ENCODE measurements at regions not wholly inside any gene's neighbourhood (a gene's known extent, or its start where the extent isn't known, plus 50 kb on each side); places are given as distances from the start of the nearest gene placed in this dataset.

DNA sequence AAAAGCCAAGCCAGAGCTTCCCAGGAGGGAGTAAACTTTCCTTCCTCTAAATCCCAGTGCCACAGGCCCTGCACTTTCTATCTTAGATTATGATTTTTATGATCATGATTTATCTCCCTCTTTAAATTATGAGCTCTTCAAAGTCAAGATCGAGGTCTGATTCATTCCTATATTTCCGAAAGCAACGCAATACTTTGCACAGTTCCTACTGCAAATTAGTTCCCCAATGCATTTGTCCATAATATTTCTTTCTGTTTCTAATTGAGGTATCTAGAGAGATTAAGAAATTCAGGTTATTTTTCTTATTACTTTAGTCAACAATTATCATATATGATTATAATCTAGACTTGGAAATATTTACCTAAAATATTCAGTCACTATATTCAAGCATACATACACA, 173.1 kb upstream of the LPP start:
- no peak for DNase-seq

DNA sequence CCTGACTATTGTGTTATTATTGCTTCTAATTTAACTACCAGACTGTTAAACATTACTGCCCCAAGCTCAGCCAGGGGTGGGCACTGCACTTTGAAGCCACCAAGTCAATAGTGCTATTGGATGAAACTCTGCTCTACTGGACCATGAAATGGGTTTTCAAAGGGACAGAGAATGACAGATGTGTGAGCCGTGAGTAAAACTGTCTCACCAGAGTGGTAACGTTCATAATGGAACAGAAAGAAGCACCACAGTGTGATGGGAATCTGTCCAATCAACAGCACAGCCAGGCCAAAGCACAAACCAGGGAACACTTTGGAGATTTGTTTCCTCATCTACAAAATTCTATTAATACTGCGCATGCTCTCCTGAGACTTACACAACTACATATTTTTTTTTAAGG, 171.8 kb upstream of the LPP start:
- DNase-seq, result no peak

DNA sequence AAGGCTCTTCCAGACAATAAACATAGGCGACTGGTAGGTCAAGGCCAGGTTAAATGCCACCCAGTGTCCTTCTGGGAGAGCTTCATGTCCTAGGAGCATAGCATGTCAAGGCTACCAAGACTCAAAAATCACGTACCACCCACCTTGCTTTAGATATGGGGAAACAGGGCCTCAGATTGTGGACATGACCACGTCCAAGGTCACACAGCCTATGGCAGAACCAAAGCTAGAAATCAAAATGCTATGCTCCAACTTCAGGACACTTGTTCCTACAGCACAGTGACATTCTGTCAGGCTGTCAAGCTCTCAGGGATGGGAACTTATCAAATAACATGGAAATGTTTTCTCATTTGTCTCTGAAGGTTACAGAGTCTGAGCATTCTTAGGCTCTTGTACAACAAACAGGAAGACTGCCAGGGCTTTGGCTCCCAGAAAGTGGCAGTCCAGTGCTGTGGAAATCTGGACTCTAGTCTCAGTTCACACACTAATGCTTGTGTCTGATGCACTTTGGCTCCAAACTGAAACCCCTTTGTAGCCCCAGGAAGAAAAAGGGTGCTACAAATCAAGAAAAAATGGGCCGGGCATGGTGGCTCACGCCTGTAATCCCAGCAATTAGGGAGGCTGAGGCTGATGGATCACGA, 170.4 kb upstream of the LPP start:
- DNase-seq, result no peak

DNA sequence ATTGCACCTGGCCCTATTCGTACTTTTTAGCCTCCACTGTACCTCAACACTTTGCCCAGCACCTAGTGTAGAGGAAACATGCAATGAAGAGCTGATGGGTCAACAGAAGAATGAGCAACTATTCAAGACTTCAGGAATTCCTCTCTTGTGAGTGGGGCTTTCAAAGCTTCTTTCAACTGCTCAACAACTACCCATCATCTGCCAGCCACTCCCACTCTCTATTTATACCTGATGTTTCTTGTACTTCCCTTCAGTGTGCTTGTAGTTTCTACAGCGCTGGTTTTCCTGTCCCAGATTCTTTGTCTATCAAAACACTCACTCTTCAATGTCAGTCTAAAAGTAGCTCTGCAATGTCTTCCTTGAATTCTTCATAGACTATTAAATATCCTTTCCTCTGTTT, 168.3 kb upstream of the LPP start:
- DNase-seq, result no peak

DNA sequence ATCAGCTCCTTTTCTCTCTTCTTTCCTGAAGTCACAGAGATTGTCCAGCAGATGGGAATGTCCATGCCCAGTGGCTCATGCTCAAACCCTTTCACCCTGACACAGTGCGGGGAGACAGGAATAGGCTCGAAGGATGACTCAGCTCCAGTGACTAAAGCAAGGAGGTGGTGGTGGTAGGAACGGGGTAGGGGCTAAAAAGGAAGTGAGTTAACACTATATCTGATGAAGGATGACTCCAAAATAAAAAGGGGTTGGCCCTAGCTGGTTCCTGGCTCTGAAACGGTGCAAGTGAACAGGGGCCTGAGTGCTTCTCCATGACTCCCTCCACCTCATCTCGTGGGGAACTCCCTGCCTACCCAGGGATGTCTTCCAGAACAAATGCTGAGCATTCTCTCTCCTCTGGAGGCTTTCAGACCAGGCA, 167.4 kb upstream of the LPP start:
- peak; percentile 49 to 50 for DNase-seq

DNA sequence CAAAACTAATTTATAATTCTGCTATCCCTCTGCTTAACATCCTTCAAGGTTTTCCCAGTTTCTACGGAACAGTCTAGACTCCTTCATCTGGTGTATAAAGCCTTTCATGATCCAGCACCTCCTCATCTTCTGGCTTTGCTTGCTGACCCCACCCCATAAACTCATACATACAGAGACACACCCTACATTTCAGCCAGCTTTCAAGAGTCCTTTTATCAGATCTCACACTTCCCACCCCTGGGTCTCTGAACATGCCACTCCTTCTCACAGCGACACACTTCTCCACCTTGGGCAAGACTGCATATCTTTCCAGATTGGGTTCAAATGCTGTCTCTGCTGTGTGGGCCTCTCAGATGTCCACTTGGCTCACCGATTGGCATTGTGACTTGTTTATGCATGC, 166.8 kb upstream of the LPP start:
- DNase-seq, result no peak

DNA sequence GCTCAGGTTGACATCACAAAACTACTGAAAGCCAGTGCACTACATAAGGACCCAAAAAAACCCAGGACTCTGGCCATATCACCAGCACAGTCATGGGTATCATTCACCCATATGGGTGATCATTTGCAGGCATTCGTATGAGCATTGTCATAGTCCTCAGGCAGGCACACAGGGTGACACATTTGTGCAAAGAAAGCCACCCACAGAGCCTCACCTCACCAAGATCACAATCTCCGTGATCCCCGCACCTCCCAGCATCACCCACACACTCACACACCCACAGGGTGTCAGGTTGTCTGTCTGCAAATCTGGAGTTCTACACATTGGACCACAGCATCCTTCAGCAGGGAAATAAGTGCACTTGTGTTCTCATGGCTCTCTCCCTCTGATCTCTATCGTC, 166.0 kb upstream of the LPP start:
- DNase-seq, result no peak

DNA sequence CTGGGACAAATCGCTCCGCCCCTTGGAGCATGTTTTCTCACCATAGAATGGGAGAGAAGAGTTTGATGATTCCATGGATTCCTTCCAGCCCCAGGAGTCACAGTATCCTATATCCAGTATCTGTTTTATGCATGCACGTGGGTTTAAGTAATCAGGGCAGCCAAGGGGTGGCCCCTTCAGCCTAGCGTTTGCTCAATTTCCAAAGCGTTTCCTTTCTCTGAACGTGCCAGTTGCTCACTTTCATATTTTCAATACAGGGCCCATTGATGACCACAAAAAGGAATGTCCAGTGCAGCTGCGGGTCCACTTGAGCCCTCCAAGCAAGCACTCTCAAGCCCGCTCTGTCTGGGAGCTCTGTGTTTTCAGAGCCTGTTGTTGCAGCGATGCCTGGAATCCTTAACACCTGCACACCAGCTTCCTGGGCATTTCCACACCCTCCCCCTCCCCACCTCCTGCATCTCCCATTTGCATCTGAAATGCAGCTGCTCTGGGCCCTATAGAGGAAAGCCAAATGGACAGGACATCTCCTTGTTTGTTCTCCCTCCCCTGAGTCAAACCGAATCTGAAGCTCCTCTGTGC, 164.3 kb upstream of the LPP start:
- no peak for DNase-seq

DNA sequence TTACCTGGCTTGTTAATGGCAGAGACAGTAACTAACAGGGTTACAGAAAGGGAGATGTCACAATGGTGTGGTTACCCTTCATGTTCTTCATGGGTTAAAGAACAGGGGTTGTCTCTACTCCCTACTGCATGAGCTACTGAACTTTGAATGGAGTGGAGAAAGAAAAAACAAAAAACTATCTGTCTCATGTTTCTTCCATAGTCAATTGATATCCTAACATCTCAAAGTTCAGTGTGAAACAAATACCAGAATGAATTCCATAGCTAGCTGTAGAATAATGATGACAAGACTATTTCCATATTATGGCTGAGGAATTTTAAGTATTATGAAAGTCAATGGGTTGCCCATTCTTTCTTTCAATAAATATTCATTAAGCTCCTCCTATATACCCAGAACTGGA, 161.3 kb upstream of the LPP start:
- DNase-seq, result no peak

DNA sequence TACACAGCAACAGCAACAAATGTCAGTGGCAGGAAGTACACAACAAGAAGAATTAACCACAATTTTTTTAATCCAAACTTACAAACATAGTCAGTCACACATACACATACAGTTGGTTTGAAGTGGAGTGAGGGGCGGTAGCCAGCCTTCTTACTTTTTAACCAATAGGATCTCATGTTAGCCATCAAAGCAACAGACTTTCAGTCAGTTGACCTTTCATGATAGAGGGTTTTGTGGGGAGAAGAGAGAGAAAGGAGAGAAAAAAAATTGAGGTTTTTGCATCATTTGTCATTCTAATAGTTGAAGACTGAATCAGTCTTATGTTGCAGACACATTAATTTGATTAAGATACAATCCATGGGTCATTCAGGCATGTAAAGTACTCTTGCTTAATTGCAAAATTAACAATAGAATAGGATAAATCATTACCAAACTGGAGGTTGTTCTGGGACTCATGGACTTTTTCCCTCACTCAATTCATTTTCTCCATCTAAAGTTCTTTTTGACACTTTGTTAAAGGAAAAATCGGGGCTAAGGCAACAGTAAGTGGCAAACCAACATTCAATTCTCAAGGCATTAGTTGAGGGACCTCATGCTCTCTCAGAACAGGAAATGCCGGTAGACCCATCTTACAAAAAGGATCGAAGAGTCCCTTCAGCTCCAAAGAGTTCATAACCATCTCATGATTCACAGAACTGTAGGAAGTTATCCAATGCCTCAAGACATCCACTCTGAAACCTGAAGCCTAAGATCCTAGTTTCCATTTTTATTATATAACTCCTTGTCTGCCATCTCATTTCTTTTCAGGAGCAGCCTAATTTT, 159.5 kb upstream of the LPP start:
- no peak for DNase-seq

DNA sequence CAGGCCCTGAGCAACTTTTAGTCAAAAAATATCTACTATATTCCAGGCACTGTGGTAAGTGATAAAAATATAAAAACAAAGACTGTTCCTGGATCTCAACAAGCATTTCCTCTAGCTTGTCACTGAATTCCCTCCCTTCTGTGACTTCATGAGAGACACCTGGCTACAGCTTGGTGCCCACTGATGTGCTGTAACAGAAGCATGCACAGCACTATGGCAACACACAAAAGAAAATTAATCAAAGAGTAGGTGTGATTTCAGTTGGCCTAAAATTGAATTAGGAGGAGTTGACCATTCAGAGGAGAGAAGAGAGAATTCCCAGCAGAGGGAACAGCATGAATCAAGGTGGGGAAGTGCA, 158.9 kb upstream of the LPP start:
- DNase-seq, result no peak

DNA sequence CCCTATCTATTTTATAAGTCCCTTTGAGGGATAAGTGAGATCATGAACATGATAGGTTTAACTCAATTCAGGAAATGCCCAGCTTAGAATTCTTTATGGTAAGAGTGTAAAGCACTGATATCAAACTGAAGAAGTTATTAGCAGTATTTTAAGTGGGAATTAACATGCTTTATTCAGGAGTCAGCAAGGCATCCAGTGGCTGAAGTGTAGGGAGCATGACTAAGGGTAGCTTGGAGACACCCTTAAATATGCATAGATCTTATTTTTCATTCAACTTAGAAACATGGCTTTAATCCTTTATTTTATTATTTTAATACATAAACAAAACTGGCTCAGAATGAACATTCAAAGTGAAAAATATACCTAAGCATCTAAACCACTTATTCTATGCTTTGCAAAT, 158.3 kb upstream of the LPP start:
- DNase-seq, result no peak

DNA sequence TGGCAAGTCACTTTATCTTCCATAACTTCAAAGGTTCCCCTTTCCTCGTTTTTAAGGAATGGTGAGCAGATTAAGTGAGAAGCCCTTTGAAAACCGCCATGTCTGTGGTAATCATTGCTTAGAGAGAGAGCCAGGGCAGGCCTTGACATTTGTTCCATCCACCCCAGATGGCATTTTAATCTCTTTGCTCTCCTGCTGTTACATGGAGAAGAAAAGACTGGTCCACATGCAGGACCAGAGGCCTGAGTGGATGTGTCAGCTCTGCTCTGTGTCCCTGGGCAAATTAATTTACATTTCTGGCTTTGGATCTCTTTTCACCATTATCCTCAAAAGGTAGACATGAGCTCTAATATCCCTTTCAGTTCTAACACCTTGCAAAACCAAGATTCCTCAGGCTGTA, 157.3 kb upstream of the LPP start:
- no peak for DNase-seq

DNA sequence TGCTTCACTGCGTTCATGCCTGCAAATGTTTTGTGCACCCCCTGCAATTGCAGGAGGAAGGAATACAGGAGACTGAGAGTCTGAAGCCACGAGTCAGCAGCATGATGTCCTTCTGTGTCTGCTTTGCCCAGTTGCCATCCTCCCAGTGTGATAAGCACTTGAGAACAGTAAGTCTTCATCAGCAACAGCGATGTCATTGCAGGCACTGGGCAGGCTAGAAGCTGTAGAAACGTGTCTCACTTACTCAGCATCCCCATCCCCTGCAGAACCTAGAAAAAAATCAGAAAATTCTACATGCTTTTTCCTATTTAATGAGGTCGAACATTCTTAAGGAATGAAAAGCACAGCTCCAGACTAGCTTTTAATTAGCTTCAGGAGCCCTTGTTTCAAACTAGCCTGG, 156.5 kb upstream of the LPP start:
- no peak for DNase-seq

DNA sequence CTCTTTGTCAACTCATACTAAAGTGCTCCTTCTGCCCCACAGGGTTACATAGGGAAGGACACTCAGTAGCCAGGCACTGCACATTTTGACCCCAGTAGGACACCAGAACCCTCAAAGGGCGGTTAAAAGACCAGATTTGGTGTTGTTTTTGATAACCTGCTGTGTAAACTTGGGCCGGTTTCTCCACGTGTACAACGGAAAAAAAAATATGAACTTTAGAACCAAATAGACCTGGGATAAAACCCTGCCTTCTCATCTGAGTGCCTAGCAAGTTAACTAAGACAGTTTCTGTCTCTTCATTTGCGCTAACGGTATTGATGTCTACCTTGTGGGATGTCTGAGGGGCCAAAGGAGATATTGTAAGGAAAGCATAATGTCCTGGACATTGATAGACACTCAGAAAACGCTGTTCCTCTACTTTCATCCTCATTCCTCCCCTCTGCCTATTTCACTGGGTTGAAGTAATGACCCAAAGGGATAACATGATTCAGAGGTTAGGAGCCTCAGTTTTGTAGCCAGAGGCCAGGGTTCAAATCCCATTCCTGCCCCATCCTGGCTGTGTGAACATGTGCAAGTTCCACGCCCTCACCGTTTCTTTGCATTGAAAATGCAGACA, 155.9 kb upstream of the LPP start:
- no peak for DNase-seq

DNA sequence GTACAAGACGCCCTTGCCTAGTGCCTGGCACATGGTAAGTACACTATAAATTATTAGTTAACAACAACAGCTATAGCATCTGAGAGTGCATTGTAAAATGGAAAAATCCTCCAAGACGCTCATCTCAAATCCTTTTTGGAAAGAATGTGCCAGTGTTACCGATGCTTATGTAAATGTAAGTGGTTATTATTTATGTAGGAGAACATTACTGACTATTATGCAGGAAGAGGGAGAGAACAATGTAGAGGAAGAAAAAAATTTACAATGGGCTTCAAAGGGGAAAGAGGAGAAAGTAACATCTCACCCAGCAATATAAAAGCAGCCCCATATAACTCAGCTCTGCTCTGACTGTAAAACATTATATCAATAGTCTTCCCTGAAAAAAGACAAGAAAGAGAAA, 155.3 kb upstream of the LPP start:
- DNase-seq, result no peak

DNA sequence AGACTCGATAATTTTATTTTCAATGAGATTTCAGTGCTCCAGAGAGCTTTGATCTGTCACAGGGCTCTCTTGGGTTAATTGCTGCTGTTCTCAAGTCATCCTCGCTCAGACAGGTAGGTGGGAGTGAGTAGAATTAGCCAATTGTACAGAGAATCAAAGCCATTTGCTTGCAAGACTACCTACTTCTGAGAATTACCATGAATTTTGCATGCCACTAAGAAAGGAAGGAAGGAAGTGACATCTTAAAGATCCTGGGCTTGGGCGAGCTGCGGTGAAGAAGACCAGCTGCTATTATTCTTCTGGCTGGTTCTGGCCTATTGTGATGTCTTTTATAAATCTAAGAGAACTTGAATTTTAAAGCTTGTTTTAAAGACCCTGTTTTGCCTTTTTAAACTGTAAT, 154.1 kb upstream of the LPP start:
- DNase-seq, result no peak

DNA sequence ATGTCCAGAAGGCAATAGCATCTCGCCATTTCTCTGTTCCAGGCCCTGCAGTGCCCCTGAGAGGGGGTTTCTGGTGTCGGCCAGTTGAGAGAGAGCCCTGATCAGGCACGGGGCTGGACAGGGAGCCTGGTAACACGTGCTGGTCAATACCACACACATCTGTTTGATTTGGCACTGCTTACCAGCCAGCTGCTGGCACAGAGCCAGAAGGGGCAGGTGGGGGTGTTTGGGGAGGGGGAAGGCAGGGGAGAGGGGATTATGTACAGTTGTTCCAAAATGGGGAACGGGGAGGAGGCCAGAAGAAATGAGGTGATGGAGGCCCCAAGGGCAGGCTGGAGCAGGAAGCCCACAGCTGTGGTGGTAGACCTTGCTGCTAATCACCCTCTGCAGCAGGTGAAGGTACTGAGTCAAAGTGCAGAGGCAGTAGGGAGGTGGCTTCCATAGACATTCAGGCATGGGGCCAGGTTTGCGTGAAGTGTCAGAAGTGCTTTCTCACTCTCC, 153.5 kb upstream of the LPP start:
- DNase-seq, result no peak

DNA sequence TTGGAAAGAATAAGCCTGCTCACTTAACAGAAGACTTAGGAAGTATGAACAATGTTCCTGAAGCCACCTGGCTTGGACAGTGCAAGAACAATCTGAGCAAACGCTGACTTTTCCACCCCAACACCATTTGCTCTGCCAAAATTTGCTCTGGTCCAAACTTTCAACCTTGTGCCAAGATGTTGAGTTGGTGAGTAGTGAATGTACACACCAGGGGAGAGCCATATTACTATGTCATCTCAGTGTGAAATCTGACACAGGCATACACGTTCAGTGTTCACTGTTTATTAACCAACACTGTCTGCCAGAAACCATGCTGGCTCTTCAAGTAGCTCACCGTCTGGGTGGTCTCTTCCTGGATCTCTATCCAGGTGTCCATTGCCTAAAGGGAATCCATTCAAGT, 152.9 kb upstream of the LPP start:
- DNase-seq, result no peak

DNA sequence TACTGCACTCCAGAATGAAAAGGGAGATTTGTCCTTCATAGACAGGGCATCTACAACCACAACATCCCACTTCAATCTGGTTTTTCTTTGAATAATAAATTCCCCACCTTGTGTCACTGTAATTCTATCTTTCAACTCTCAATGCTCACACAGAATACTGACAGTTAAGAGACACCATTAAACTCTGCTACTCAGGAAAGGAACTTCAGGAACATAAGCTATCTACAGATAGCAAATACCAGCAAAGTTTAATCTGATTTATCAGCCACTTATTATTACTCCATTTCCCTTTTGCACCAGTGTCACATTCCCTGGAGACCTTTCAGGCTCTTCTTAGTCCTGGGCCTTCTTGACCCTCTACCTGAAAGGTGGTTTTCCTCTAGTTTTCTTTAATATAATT, 152.0 kb upstream of the LPP start:
- no peak for DNase-seq

DNA sequence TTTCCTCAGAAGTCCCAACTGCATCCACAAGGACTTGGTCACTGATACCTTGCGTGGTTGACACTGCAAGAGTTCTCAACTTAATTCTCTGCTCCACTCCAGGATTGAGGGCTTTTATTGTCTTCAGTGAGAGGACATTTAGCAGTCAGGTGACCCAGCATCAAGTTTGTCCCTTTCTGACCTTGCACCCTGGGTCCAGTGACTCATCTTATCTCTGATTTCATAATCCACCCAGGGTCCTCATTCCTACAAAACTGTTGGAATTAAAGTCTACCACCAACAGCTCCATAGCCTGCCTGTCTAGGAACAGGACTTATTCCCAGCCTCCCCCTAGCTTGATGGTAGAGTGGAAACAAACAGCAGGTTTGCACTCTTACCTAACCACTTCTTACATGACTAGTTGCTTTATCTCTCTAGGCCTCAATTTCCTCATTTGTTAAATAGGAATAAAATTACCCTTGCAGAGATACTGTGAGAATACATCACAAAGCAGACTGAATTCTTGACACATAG, 151.3 kb upstream of the LPP start:
- DNase-seq, result no peak

DNA sequence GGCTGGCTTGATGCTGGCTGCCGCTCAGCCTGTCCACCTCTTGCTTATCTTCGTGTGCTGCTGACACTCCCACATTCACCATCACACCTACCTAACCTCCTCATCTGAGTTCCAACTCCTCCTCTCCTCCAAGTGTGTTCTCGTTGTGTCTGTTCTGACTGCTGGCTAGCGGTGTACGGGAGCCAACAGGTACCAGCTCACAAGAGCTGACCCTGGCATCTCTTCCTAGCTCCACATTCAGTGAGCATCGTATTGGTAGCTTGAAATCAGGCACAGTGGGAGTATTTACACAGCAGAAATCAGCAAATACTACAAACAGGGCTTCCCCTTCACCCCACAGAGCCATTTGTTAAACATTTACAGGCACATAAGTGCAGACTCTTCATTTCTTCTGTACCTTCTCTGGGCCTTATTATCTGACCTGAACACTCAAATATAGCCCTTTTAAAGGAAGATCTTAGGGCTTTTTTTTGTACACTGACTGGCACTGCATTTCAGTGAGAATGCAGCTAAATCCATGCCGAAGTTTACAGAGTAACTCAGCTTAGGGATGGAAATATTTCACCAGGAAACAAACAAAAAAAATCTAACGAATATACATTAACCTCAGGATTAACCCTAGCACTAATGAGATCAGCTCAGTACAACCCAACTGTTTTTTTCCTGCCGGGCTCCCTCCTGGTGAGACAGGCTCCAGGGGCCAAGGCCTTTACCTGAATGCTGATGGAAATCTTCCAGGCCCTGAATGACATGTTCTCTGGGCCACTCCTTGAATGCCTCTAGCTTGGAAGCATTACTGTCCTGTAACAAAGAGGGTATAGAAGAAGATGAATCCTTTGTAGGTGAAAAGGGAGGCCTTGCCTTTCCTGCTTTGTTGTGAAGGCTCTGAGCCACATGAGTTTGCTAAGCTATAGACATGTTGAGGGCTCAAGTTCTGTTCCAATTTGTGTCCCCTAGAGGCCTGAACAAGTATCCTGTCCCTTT, 150.5 kb upstream of the LPP start:
- no peak for DNase-seq
